Transverse colon (tissue), 4 donors: ENCODE measurements at regions not wholly inside any gene's neighbourhood (a gene's known extent, or its start where the extent isn't known, plus 50 kb on each side); places are given as distances from the start of the nearest gene placed in this dataset.

Source experiments
- DNase-seq: peaks from one replicate; pipeline ENCODE4 v3.0.0-alpha.2; 2019
- H3K27ac ChIP-seq, 4 donors: fragments of 200-600 bp; sonication (generic); 2 replicates each; pipeline ENCODE4 v1.5.1; 2016 to 2018; ENCODE audit warnings: inconsistent platforms in 4 of 4
- H3K27me3 ChIP-seq: fragments of 200-600 bp; sonication (generic); 2 replicates; pipeline ENCODE4 v1.5.1; 2017; ENCODE audit warnings: inconsistent platforms
- H3K36me3 ChIP-seq, 4 donors: fragments of 200-600 bp; sonication (generic); 2 replicates each; pipeline ENCODE4 v1.5.1; 2017 to 2019; ENCODE audit warnings: inconsistent platforms in 4 of 4
- H3K4me1 ChIP-seq, 4 donors: fragments of 200-600 bp; sonication (generic); 2 replicates each; pipeline ENCODE4 v1.5.1; 2017 to 2020; ENCODE audit warnings: inconsistent platforms in 4 of 4
- H3K4me3 ChIP-seq, 4 donors: fragments of 200-600 bp; sonication (generic); 1 replicate in 1 of 4; 2 replicates in 3 of 4; pipeline versions ENCODE4 v1.5.1 to v1.6.1; 2017 to 2019; ENCODE audit warnings: inconsistent platforms in 4 of 4
- H3K9me3 ChIP-seq, 2 donors: fragments of 200-600 bp; sonication (generic); 2 replicates each; pipeline ENCODE4 v1.5.1; 2017 to 2019; ENCODE audit warnings: inconsistent platforms in 2 of 2
- EP300 ChIP-seq: sonication (generic); formaldehyde crosslinking; IDR thresholded peaks from one replicate; pipeline ENCODE4 v1.6.1; 2017; ENCODE audit warnings: antibody characterized with exemption, low read depth
- POLR2A ChIP-seq: fragments of 450-650 bp; IDR thresholded peaks from one replicate; pipeline ENCODE4 v1.6.1; 2016; ENCODE audit warnings: antibody characterized with exemption, mild to moderate bottlenecking, moderate library complexity
- POLR2AphosphoS5 ChIP-seq, 3 donors: sonication (generic); formaldehyde crosslinking; IDR thresholded peaks; one replicate each; pipeline ENCODE4 v1.6.1; 2016; ENCODE audit warnings: antibody characterized with exemption in 3 of 3
- whole genome bisulfite sequencing, 2 donors: methylation state at CpG; one replicate each; pipeline ENCODE4 v1.1.5; 2018; ENCODE audit warnings: low coverage in 1 of 2; 5-methylcytosine and 5-hydroxymethylcytosine counted together
- in situ Hi-C, 4 donors: fragments of 200-750 bp; cut with MboI; loops; one replicate each; pipeline versions ENCODE4 v1.15.0 to v1.15.1; 2017; ENCODE audit warnings: low sequenced_read_pairs in 3 of 4, low pct_ligation_motif_present in 1 of 4, low pct_unique_long_range_greater_than_20kb in 1 of 4
- intact Hi-C: fragments of 100-400 bp; cut with DNase I; formaldehyde crosslinking; loops from one replicate; pipeline ENCODE4 v1.15.1; 2023; ENCODE audit warnings: low total_unique reads
- TF ChIP-seq, protein P1 (sequence below), 5 experiments: fragments of 200-600 bp in 3 of 5; fragments of 450-650 bp in 2 of 5; sonication (generic) in 3 of 5; IDR thresholded peaks; 1 replicate in 2 of 5; 2 replicates in 3 of 5; pipeline ENCODE4 v1.5.1; 2016 to 2017; ENCODE audit warnings: antibody characterized with exemption in 5 of 5, inconsistent platforms in 3 of 5, mild to moderate bottlenecking in 2 of 5, moderate library complexity in 1 of 5

- in situ Hi-C loops, result no loop called here
- no peaks in the 10 kb centered on the region for H3K4me1 ChIP-seq
- WGBS, 2 donors, result 57 to 64% methylated on average over 3 to 5 of the region's 5 CpGs
- no peaks in the 10 kb centered on the region for H3K36me3 ChIP-seq
- no peaks in the 10 kb centered on the region for H3K9me3 ChIP-seq
- H3K27me3 ChIP-seq, result no peaks in the 10 kb centered on the region
- no peak overlapping the region for H3K4me3 ChIP-seq
- no peak for DNase-seq
- H3K27ac ChIP-seq, result no peak overlapping the region
- intact Hi-C loops, result no loop called here
- no peak for TF ChIP-seq EP300
- no peak for TF ChIP-seq POLR2AphosphoS5 (IDR thresholded peaks at IDR 0.05)
- no peak for TF ChIP-seq POLR2A
- TF ChIP-seq, protein P1, sequence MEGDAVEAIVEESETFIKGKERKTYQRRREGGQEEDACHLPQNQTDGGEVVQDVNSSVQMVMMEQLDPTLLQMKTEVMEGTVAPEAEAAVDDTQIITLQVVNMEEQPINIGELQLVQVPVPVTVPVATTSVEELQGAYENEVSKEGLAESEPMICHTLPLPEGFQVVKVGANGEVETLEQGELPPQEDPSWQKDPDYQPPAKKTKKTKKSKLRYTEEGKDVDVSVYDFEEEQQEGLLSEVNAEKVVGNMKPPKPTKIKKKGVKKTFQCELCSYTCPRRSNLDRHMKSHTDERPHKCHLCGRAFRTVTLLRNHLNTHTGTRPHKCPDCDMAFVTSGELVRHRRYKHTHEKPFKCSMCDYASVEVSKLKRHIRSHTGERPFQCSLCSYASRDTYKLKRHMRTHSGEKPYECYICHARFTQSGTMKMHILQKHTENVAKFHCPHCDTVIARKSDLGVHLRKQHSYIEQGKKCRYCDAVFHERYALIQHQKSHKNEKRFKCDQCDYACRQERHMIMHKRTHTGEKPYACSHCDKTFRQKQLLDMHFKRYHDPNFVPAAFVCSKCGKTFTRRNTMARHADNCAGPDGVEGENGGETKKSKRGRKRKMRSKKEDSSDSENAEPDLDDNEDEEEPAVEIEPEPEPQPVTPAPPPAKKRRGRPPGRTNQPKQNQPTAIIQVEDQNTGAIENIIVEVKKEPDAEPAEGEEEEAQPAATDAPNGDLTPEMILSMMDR (IDR thresholded peaks at IDR 0.05), result no peak
Observed at GRCh38 chr2:66665124-66665984, 230.4 kb downstream of the MEIS1 start.

GRCh38 chr2:66667301-66667700, 232.4 kb downstream of the MEIS1 start:
- no peaks in the 10 kb centered on the region for H3K4me1 ChIP-seq
- H3K36me3 ChIP-seq, result no peaks in the 10 kb centered on the region
- H3K4me3 ChIP-seq, result no peak overlapping the region
- no peak overlapping the region for H3K27ac ChIP-seq
- in situ Hi-C loops (no loop called here), intact Hi-C loops (no loop called here)
- H3K9me3 ChIP-seq, result no peaks in the 10 kb centered on the region
- no peak for DNase-seq
- TF ChIP-seq, protein P1 (IDR thresholded peaks at IDR 0.05), result no peak
- TF ChIP-seq POLR2A (no peak), POLR2AphosphoS5 (IDR thresholded peaks at IDR 0.05) (no peak), EP300 (no peak)
- H3K27me3 ChIP-seq, result no peaks in the 10 kb centered on the region
- 17 to 64% methylated on average over 2 to 4 of the region's 4 CpGs for WGBS, 2 donors

DNA sequence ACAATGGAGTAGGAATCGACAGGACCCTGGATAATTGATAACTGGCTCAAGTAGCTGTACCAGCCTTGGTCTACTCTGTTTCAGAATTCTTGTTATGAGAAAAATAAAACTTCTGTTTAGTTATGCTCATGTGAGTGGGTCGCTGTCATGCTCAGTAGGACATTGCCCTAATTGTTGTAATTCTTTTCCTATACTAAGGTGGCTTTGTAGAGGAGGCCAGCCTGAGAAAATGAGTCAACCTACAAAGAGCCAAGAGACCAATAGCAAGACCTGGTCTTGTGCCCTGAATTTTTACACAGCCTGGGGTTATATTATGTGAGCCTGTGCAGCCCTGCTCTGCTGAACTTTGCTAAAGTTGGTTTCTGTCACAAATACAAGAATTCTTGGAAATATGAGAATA, 238.4 kb downstream of the MEIS1 start:
- no peak overlapping the region for H3K4me3 ChIP-seq
- WGBS, 2 donors, result 79% methylated on average over 2 of the region's 2 CpGs; no CpG with 5 or more reads in 1 of the 2 donors
- H3K36me3 ChIP-seq, result no peaks in the 10 kb centered on the region
- TF ChIP-seq EP300, result no peak
- TF ChIP-seq, protein P1 (IDR thresholded peaks at IDR 0.05), result no peak
- no peak for TF ChIP-seq POLR2A
- no peak for TF ChIP-seq POLR2AphosphoS5 (IDR thresholded peaks at IDR 0.05)
- no peak overlapping the region for H3K27ac ChIP-seq
- H3K27me3 ChIP-seq, result no peaks in the 10 kb centered on the region
- intact Hi-C loops, result no loop called here
- in situ Hi-C loops, result no loop called here
- DNase-seq, result no peak
- no peaks in the 10 kb centered on the region for H3K4me1 ChIP-seq
- no peaks in the 10 kb centered on the region for H3K9me3 ChIP-seq

DNA sequence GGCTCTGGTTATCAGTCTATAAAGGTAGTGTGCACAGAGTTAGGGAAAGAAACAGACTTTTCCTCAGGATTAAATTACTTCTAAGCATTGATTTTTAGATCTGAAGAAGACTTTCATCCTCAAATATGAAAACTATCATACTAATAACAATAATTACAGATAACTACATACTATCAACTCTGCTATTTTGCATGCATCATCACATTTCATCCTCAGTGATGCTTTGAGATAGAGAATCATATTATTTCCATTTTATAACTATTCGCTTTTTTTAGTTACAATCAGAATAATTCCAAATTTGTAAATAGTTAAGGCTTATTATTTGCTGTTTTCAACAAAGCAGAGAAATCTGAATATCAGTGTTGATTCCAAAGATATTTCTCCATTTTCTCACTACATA, 239.2 kb downstream of the MEIS1 start:
- TF ChIP-seq POLR2AphosphoS5 (IDR thresholded peaks at IDR 0.05) (no peak), POLR2A (no peak), EP300 (no peak)
- TF ChIP-seq, protein P1 (IDR thresholded peaks at IDR 0.05), result no peak
- Histone ChIP-seq H3K27ac (no peak overlapping the region), H3K9me3 (no peaks in the 10 kb centered on the region), H3K27me3 (no peaks in the 10 kb centered on the region), H3K4me1 (no peaks in the 10 kb centered on the region), H3K36me3 (no peaks in the 10 kb centered on the region), H3K4me3 (no peak overlapping the region)
- DNase-seq, result no peak
- in situ Hi-C loops, result no loop called here
- intact Hi-C loops, result no loop called here
- 85 to 90% methylated on average over 1 of the region's 1 CpG for WGBS, 2 donors
